ENCODE measurements at regions not wholly inside any gene's neighbourhood (a gene's known extent, or its start where the extent isn't known, plus 50 kb on each side); places are given as distances from the start of the nearest gene placed in this dataset.

GRCh38 chr18:52275817-52276216 lies 64.2 kb upstream of the DCC start:
- no peak for TF ChIP-seq CTCF (conservative IDR thresholded peaks at IDR 0.05; ENCODE audit: low read length)
- no peak for TF ChIP-seq EZH2phosphoT487 (IDR thresholded peaks at IDR 0.05; ENCODE audit: borderline replicate concordance, low read depth, low read length)

All from OCI-LY7 (cell line).